Dendritic cell treated with granulocyte-macrophage colony-stimulating factor and Interleukin-4, amounts not matched to agents 40 ng/mL and 50 ng/mL, for 4 days (primary cell): ENCODE measurements at regions not wholly inside any gene's neighbourhood (a gene's known extent, or its start where the extent isn't known, plus 50 kb on each side); places are given as distances from the start of the nearest gene placed in this dataset.
"Not testable (repeated sequence)": the region's sequence is repeated elsewhere in the genome, so short reads cannot be mapped to it uniquely, and the experiment has no call there.

Source experiments
- H3K27ac Mint-ChIP-seq: one replicate; pipeline ENCODE4 v1.8.0; 2022; ENCODE audit warnings: mild to moderate bottlenecking, mixed read lengths
- H3K27me3 Mint-ChIP-seq: one replicate; pipeline ENCODE4 v1.8.0; 2022; ENCODE audit warnings: mild to moderate bottlenecking, mixed read lengths
- H3K36me3 Mint-ChIP-seq: one replicate; pipeline ENCODE4 v1.8.0; 2022; ENCODE audit warnings: low read depth, mixed read lengths
- H3K4me1 Mint-ChIP-seq: one replicate; pipeline ENCODE4 v1.8.0; 2022; ENCODE audit warnings: low read depth, mixed read lengths
- H3K4me3 Mint-ChIP-seq: one replicate; pipeline ENCODE4 v1.8.0; 2022; ENCODE audit warnings: mild to moderate bottlenecking, moderate library complexity, mixed read lengths
- H3K9me3 Mint-ChIP-seq: one replicate; pipeline ENCODE4 v1.8.0; 2022; ENCODE audit warnings: mixed read lengths
- intact Hi-C: fragments of 100-400 bp; cut with micrococcal nuclease; formaldehyde crosslinking; loops from one replicate; pipeline ENCODE4 v1.15.0; 2022

- H3K36me3 Mint-ChIP-seq = not testable (repeated sequence)
These were observed 50.2 kb upstream of the TP53BP2 start for GRCh38 chr1:223895950-223896349.

More at GRCh38 chr1:223895950-223896349, 50.2 kb upstream of the TP53BP2 start:
- H3K4me1 Mint-ChIP-seq, H3K27me3 Mint-ChIP-seq, intact Hi-C loops, H3K4me3 Mint-ChIP-seq, H3K27ac Mint-ChIP-seq, H3K9me3 Mint-ChIP-seq: not testable (repeated sequence)
